ENCODE measurements at regions not wholly inside any gene's neighbourhood (a gene's known extent, or its start where the extent isn't known, plus 50 kb on each side); places are given as distances from the start of the nearest gene placed in this dataset.

DNA sequence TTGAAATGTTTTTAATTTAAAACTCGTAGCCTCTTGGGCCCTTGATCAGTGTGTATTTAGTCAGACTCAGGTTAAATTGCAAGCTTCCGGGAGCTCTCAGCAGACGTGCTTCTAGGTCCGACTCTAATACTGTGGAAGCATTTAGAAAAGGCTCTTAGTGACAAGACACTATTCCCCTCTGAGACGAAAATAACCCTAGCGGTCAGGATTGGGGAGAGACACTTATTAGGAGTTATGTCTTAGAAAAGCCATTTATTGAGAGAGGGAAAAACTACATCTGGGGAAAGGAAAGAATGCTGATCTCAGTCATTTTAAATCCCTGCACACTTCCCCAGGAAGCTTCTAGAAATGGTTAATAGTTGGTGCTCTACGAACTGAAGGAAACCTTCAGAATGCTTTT, 110.5 kb upstream of the NCK2 start:
- TF ChIP-seq CTCF (conservative IDR thresholded peaks at IDR 0.05 in 1 of 2, IDR thresholded peaks at IDR 0.05 in 1 of 2; ENCODE audit: extremely low read depth in 1 of 2, insufficient read depth in 1 of 2, low read depth in 1 of 2, low read length in 2 of 2), result no peak
- TF ChIP-seq EZH2 (IDR thresholded peaks at IDR 0.05; ENCODE audit: borderline replicate concordance, low read length), result no peak
